Cerebellar cortex (tissue), 1 donor: ENCODE measurements at regions not wholly inside any gene's neighbourhood (a gene's known extent, or its start where the extent isn't known, plus 50 kb on each side); places are given as distances from the start of the nearest gene placed in this dataset.

ENCODE experiments used
- DNase-seq: peaks from one replicate; pipeline ENCODE4 v3.0.0-alpha.2; 2015; ENCODE audit warnings: low spot score

GRCh38 chr2:220930271-220931076 lies 641.6 kb downstream of the EPHA4 start:
- DNase-seq = no peak

GRCh38 chr2:220931491-220931890 lies 640.6 kb downstream of the EPHA4 start:
- DNase-seq = no peak

- DNase-seq = no peak
These were observed 640.1 kb downstream of the EPHA4 start for GRCh38 chr2:220932041-220932440.

- DNase-seq = no peak
These were observed 636.2 kb downstream of the EPHA4 start for GRCh38 chr2:220935789-220936321.

GRCh38 chr2:220936641-220937197 lies 635.4 kb downstream of the EPHA4 start:
- no peak for DNase-seq

- DNase-seq = peak; percentile 11
These were observed 634.9 kb downstream of the EPHA4 start for GRCh38 chr2:220937245-220937644.

GRCh38 chr2:220940646-220941045 lies 631.5 kb downstream of the EPHA4 start:
- no peak for DNase-seq

GRCh38 chr2:220941683-220942082 lies 630.4 kb downstream of the EPHA4 start:
- DNase-seq = no peak

- DNase-seq = no peak
These were observed 625.6 kb downstream of the EPHA4 start for GRCh38 chr2:220946552-220946951.

GRCh38 chr2:220948579-220948978 lies 623.5 kb downstream of the EPHA4 start:
- DNase-seq = no peak

- DNase-seq = no peak
These were observed 622.6 kb downstream of the EPHA4 start for GRCh38 chr2:220949466-220949865.

GRCh38 chr2:220955776-220956175 lies 616.3 kb downstream of the EPHA4 start:
- no peak for DNase-seq

- DNase-seq = no peak
These were observed 615.7 kb downstream of the EPHA4 start for GRCh38 chr2:220956429-220956828.

- peak; percentile 93 for DNase-seq
These were observed 612.7 kb downstream of the EPHA4 start for GRCh38 chr2:220959391-220959802.

- DNase-seq = no peak
These were observed 610.8 kb downstream of the EPHA4 start for GRCh38 chr2:220961143-220961860.

- DNase-seq = no peak
These were observed 609.5 kb downstream of the EPHA4 start for GRCh38 chr2:220962556-220962955.

- no peak for DNase-seq
These were observed 609.0 kb downstream of the EPHA4 start for GRCh38 chr2:220963076-220963475.

GRCh38 chr2:220963930-220964329 lies 608.2 kb downstream of the EPHA4 start:
- no peak for DNase-seq

GRCh38 chr2:220966636-220967035 lies 605.5 kb downstream of the EPHA4 start:
- DNase-seq = no peak

GRCh38 chr2:220969348-220969747 lies 602.8 kb downstream of the EPHA4 start:
- no peak for DNase-seq

GRCh38 chr2:220980966-220981675 lies 591.0 kb downstream of the EPHA4 start:
- DNase-seq = no peak

GRCh38 chr2:220981926-220982325 lies 590.2 kb downstream of the EPHA4 start:
- DNase-seq = no peak
